Stimulated activated CD4-positive, alpha-beta T cell treated with anti-CD3 and anti-CD28 coated beads, Interleukin-15, amount 100 ng/mL, for 48 hours (primary cell): ENCODE measurements at regions not wholly inside any gene's neighbourhood (a gene's known extent, or its start where the extent isn't known, plus 50 kb on each side); places are given as distances from the start of the nearest gene placed in this dataset.
"Not testable (repeated sequence)": the region's sequence is repeated elsewhere in the genome, so short reads cannot be mapped to it uniquely, and the experiment has no call there.

Experiments
- DNase-seq, 2 donors: peaks; one replicate each; pipeline ENCODE4 v3.0.0-alpha.2; 2020; ENCODE audit warnings: low read depth in 2 of 2

DNA sequence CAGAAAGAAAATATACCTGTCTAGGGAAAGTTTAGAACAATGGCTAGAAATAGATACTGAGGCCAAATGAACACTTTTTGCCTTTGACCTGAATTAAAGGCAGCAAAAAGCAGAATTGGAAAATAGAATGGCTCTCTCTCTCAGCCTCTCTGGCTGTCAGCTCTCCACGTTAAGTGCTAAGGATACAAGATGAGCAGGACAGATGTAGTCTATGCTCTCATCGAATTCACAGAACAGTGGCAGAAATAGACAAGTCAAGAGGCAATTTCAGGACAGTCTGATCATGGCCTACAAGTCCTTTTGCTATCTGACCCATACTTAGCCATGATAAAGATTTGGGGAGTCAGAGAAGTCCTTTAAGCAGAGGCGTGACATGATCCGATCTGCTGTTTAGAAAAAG, 120.2 kb upstream of the CREB1 start:
- DNase-seq, result no peak

DNA sequence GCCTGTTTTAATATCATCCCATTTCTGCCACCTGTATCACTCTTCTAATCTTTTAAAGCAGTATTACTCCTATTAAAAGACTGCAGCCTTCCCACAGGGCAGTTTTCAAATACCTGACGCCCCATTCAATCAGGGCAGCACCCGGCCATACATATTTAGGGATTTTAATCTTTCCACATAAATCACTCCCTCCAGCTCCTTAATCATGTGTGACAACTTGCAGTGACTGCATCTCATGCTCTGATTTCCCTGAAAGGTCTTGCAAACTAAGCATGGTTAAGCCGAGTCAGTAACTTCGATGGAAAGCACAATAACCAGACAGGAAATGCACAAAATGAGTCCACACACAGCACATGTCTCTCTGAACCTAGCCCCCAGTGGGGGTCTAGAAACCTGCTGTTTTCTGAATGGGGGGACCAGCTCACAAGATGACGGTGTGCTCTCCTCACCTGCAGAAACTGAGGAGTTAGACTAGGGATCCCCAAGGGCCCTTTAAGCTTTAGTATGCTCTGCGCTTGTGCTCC, 116.9 kb upstream of the CREB1 start:
- DNase-seq, result no peak

DNA sequence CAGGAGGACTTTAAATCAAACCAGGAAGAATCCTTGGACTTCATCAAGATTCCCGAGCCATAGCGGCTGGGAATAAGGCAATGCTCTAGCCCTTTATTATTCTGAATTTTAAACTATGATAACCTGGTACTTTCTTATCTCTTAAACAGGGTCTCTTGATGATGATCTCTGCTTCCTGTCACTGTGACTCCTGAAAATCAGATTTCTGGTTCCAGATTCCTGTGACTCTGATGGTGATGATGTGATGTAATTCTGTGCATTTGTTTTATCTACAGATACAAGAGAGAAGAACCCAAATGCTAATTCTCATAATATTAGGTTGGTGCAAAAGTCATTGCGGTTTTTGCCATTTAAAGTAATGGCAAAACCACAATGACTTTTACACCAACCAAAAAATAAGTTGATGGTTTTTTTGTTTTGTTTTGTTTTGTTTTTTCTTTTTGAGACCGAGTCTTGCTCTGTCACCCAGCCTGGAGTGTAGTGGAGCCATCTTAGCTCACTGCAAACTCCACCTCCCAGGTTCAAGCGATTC, 116.3 kb upstream of the CREB1 start:
- DNase-seq, result no peak

DNA sequence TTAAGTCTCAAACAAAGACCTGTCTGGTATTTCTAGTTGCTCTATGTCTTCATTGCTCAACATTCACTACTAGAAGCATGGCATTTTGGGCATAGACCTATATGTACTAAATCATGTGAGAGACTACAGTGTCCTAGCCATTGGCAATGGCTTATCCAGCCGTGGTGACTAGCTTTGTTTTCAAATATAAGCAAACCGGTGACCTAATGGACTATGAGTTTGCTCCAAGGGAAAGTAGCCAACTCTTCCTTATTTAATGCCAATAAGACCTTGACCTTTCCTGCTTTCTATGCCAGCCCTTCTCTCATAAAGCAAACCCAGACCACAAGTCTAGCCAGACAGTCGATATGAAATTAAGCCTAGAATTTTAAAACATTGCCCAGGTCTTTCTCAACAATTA, 113.7 kb upstream of the CREB1 start:
- DNase-seq, result no peak

DNA sequence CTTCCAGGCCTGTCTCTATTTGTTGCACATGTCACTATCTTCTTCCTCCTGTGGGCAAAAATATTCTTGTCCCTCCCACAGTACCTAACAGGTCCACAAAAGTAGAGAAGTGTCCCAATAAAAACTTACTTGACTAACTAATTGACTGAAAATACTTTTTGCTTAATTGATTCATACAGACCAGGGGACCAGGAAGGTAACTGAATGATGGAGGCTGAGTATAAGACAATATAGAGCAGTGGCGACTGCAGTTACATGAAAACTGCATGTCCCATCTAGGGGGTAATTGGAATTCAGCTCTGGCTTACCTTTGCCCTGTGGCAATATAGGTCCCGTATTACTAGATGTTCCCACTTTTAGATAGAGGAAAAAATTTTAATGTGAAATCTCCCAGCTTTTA, 112.9 kb upstream of the CREB1 start:
- DNase-seq, result no peak

DNA sequence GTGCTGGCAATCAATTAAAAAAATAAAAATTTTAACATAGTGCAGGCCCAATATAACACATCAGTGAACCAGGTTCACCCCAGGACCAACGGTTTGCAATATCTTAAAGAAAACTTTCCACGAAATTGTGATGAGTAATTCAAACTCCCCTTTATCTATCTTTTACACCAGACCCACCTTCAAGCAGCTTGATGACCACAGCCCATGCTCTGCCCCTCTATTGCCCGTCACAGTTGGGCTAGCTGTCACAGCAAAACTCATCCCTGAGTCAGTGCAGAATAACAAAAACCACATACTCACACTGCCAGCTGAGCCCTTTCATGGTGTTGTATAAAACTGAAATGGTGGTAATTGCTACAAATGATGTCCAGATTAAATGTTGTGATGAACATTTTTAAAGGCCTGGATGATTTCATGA, 112.5 kb upstream of the CREB1 start:
- DNase-seq, result no peak

DNA sequence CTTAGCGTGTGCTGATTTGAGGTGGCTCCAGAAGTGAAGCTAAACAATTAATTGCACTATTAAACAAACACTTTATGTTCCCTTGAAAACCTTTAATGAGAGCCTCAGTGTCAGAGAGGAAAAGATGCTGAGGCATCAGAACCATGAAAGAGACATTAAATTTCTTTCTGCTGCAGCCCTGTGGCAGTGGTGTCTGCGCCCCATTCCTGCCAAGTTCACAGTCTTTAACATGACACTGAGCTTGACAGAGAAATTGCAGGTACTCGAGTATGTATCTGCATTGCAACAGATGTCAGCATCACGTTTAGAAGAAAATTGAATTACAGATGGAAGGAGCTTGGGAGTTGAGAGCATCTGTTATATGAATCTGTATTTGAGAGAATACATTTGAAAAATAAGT, 111.3 kb upstream of the CREB1 start:
- no peak for DNase-seq

DNA sequence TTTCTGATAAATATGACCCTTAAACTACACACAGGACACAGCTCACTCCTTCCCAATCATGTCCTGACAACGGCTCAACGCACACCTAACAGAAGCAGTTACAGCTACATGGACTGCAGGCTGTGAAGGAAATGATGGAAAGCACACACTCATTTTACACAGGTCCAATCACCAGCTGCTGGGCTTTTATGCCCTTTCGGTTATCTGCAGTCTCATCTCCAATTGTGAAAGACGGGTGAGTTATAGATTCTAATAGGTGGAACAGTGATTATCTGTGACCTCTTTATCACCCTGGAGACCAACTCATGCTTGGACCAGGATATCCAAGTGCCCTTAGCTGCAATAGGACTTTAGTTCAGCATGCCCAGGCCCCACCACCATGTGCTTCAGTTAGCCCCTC, 110.4 kb upstream of the CREB1 start:
- no peak for DNase-seq

DNA sequence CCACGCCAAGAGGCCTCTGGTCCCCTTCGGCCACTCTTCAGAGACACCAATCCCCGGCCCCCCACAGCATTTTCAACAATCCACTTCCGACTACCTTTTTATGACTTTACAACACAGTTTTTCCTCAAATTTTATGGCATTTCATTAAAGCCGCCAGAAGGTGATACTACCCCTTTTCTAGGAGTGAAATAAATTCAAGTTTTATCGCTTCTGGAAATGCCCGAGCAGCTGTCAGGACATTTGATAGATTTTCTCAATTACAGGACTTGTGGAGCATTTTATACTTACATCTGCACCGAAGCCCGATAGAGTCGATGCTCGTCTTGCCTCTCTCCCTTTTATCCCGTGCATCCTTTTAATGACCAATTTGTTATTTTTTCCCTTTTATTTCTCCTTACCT, 108.1 kb upstream of the CREB1 start:
- no peak for DNase-seq

DNA sequence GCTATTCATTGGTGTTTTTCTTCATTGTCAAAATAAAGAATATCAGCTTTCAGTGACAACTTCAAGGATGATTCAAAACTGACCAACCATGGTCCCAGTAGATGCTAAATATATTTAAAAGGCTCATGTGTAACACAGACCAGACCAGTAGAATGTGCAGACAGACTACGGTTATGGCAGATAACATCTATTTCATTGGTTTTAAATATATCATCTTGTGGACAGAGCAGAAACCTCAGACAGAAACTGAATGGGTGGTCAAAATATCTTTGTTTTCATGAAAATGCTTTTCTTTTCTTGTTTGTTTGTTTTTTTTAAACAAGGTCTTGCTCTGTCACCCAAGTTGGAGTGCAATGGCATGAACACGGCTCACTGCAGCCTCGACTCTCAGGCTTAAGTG, 107.4 kb upstream of the CREB1 start:
- DNase-seq, result no peak

DNA sequence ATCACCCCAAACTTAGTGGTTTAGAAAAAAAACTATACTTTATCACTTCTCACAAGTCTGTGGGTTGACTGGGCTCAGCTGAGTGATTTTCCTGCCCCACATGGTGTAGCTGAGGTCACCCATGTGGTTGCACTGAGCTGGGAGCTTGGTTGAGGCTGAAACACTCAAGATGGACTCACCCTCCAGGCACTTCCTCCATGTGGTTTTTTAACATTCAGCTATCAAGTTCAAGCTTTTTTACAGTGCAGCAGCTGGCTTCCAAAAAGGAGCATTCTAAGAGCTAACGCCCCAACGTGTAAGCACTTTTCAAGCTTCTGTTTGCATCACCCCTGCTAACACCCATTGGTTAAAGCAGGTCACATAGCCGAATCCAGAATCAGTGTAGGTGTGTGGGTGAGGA, 105.9 kb upstream of the CREB1 start:
- DNase-seq, result peak; percentile 33 to 42

DNA sequence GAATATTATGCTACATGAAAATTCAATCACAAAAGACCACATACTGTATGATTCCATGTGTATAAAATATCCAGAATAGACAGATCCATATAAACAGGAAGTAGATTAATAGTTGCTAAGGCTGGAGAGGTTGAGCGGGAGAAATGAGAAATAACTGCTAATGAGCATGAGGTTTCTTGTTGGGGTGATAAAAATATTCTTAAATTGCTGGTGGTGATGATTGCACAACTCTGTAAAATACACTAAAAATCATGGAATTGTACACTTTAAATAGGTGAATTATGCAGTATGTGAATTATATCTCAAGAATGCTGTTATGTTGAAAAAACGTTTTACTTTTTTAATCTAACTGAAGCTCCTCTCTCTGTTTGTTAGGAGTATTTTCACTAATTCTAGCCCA, 101.8 kb upstream of the CREB1 start:
- DNase-seq, result no peak

DNA sequence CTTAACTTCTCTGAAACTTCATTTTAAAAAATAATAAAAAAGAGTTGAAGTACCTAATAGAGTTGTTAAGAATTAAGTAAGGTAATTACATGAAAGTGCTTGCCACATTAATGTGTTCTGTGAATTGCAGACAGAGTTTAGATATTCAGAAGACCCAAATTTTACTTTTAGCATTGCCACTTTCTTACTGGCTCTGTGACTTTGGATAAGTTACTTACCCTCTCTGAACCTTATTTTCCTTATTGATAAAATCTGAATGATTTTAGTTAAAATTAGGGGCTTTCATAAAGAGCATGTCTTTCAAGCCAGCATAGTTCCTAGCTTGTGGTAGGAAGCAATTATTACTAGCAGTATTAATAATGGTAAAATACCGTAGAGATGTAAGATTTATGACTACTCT, 101.2 kb upstream of the CREB1 start:
- no peak for DNase-seq

DNA sequence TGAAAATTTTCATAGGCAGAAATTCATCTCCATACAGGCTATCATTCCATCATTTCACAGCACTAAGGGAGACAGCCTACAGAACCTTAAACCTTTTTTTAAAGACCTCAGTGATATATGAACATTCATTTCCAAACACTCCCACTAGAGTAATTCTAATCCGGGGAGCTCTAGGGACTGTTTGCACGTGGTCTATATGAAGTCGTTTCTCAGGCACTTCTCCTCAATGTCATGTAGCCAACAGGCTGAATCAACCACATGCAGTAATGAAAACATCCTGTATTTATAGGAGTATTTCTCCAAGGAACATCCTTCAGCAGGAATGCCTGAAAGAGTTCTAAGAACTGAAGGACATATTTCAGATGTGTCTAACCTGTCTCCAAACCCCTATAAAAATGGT, 97.3 kb upstream of the CREB1 start:
- no peak for DNase-seq

DNA sequence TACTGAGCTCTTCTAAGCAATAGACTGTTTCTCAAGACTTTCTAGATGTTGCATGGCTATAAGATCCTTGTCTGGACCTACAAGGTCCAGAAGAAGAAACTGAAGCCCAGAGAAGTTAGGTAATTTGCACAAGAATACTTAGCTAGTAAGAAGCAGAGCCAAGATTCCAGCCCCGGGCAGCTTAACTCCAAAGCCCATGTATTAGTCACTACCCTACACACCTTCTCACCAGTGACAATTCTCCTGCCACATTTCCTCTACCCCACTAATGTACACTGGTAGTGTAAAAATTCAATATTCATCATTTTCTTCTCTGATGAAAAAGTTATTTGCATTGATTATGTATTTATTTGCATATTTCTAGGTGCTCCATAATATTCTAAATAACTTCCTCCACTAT, 95.5 kb upstream of the CREB1 start:
- DNase-seq, result no peak

DNA sequence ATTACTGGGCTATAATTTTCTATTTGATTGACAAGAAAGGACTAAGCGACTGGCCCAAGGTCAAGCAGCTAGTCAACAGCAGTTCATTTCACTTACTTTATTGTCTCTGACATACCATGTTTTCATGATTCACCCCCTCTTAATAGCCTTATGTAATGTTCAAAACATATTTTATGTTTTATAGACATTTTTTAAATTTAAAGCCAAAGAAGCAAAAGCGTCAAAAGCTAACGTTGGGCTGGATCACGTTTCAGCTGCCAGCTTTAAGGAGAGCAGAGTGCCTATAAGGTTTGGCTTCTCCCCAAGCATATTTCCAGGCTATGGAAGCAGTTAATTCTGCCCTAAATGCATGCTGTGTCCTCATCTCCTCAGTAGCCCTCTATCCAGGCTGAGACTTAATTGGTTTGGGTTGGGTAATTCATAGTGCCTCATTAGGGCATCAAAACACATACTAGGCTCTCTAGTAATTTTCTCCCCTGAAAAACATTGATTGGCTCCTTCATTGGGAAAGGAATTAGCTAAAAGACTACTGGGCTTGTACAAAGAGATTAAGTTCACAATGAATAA, 94.8 kb upstream of the CREB1 start:
- no peak for DNase-seq

DNA sequence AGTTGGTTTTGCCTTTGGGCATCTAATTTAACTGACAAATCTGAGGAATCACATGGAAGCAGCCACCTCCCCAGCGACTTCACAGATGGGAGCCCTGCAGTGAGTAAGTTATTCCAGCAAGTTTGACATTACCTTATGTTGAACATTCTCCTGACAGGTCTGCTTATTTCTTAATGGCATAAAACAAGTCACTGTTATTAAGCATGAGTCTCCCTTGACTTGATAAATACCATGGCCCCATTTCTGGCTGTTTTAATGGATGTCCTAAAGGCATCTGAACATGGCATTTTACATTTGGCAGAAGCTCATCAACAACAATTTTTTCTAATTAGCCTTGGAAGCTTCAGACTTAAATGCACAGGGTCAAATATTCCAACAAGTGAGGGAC, 92.6 kb upstream of the CREB1 start:
- DNase-seq, result no peak

DNA sequence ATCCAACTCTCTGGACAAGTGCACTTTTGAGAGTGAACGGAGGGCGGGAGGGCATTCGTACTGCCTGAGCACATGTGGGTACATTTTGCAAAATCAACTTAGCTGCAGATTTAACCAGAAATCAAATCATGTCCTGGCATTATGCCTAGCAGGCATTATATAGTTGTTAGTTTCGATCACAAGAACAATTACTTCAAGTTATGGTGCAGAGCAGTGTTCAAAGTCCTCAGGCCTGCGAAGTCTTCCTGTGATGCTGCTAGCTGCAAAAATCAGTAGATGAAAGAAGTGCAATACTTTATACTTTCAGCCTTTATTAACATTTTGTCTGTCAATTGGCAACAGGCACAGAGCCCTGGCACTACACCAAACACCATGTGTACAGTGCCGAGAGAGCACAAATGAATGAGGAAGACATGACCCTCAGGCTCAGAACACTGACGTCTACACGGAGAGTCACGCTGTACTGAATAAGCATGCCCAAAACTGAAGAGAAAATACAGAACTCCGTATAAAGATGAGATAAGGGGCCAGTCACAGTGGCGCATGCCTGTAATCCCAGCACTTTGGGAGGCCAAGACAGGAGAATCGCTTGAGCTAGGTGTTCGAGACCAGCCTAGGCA, 92.1 kb upstream of the CREB1 start:
- no peak for DNase-seq

DNA sequence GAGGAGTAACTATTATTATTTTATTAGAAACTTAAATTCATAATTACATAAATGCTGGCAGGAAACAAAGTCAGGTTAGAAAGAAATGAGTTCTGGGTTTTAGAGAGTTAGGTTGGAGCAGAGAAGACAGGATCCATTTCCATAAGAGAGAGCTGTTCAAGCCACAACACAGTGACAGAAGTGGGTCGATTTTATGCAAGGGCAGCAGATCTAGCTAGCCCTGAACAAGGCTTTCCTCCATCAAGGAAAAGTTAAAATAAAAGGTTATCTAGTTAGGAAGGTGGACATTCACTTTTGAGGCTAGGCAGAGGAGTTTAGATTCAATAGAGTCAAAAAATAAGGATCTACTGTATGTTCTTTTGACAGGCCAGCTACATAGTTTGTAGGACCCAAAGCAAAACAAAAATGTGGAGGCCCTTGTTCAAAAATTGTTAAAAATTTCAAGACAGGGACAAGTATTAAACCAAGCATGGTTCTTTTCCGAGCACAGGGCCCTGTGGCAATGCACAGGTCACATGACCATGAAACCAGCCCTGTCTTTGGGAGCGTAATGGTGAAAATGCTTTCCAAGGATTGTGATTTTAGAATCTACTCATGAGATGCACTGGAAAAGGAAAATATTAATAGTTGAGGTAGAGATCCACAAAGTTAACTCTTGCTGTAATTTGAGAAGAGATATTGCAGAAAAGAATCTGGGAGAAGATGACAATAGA, 91.2 kb upstream of the CREB1 start:
- DNase-seq, result no peak

DNA sequence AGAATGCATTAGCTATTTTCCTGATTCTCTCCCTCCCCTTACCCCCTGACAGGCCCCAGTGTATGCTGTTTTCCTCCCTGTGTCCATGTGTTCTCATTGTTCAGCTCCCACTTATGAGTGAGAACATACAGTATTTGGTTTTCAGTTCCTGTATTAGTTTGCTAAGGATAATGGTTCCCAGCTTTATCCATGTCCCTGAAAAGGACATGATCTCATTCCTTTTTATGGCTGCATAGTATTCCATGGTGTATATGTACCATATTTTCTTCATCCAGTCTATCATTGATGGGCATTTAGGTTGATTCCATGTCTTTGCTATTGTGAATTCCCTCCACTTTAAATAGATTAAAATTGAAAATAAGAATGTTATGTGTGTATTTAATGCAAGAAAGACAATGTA, 89.9 kb upstream of the CREB1 start:
- not testable (repeated sequence) for DNase-seq

DNA sequence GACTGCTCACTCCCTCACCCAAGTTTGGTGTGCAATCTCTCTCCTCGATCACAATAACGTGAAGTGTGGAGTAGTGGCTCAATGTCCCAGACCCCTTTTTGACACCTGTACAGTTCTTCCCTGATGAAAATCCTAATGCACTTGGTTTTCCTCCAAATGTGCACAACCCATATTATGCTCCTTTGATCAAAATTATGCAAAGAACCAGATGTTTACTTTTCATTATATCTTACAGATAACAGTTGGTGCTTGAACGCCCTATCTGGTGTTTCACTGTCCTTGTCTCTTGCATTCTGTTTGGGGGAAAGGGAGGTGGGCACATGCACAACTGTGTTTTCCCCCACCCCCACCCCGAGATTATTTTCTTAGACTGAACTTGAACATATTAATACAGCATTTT, 85.0 kb upstream of the CREB1 start:
- DNase-seq, result no peak

DNA sequence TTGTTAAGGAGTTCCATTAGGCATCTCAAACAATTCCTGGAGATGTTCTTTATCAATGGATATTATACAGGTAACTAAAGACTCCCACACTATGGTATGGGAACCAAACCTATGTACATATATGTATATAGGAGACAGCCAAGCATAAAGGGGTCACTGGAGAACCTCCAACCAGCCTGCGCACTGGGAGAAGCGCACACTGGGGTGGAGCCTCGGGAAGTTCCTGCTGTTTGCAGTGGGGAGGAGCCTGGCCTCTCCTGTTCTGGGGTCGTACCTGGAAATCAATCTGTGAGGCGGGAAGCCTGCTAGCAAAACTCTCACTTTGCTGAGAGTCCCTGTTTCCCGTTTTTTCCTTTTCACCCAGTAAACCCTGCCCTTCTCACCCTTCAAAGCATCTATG, 83.1 kb upstream of the CREB1 start:
- no peak for DNase-seq

DNA sequence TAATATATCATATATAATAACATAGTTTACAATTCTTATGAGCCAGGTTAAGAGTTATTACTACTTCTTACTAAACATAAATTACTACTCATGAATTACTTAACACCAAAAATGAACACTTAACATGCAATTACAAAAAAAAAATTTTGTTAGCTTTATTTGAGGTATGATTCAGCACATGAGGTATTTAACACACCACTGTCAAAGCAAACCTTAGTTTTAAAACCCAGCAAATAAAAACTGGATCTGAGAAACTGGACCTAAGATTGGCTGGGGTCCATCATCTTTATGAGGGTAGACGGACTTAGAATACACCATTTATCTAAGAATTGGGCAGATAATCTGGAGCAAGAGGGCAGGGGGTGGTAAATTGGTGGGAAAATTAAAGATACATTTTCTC, 81.8 kb upstream of the CREB1 start:
- no peak for DNase-seq
